HT1080 (cell line): ENCODE measurements at regions not wholly inside any gene's neighbourhood (a gene's known extent, or its start where the extent isn't known, plus 50 kb on each side); places are given as distances from the start of the nearest gene placed in this dataset.

Source experiments
- DNase-seq: peaks from one replicate; pipeline ENCODE4 v3.0.0-alpha.2; 2015; ENCODE audit warnings: low read depth

GRCh38 chr2:38173683-38174082 lies 97.7 kb upstream of the CYP1B1 start:
- no peak for DNase-seq

- DNase-seq = no peak
Observed at GRCh38 chr2:38171208-38171855, 95.4 kb upstream of the CYP1B1 start.

GRCh38 chr2:38170733-38171132 lies 94.8 kb upstream of the CYP1B1 start:
- no peak for DNase-seq

GRCh38 chr2:38170067-38170466 lies 94.1 kb upstream of the CYP1B1 start:
- no peak for DNase-seq

GRCh38 chr2:38168710-38169480 lies 92.9 kb upstream of the CYP1B1 start:
- no peak for DNase-seq

GRCh38 chr2:38167968-38168350 lies 92.0 kb upstream of the CYP1B1 start:
- DNase-seq = no peak

- no peak for DNase-seq
Observed at GRCh38 chr2:38165698-38166097, 89.7 kb upstream of the CYP1B1 start.

GRCh38 chr2:38164881-38165280 lies 88.9 kb upstream of the CYP1B1 start:
- DNase-seq = no peak

GRCh38 chr2:38163579-38163978 lies 87.6 kb upstream of the CYP1B1 start:
- DNase-seq = no peak

- no peak for DNase-seq
Observed at GRCh38 chr2:38163006-38163405, 87.1 kb upstream of the CYP1B1 start.

GRCh38 chr2:38160516-38160915 lies 84.6 kb upstream of the CYP1B1 start:
- no peak for DNase-seq

GRCh38 chr2:38159597-38159996 lies 83.6 kb upstream of the CYP1B1 start:
- no peak for DNase-seq

- DNase-seq = no peak
Observed at GRCh38 chr2:38159191-38159590, 83.2 kb upstream of the CYP1B1 start.

- DNase-seq = no peak
Observed at GRCh38 chr2:38158378-38159118, 82.6 kb upstream of the CYP1B1 start.

- DNase-seq = no peak
Observed at GRCh38 chr2:38156436-38156835, 80.5 kb upstream of the CYP1B1 start.

GRCh38 chr2:38155015-38155414 lies 79.1 kb upstream of the CYP1B1 start:
- no peak for DNase-seq

GRCh38 chr2:38154395-38154794 lies 78.4 kb upstream of the CYP1B1 start:
- no peak for DNase-seq

GRCh38 chr2:38153476-38154135 lies 77.7 kb upstream of the CYP1B1 start:
- no peak for DNase-seq

GRCh38 chr2:38152913-38153312 lies 77.0 kb upstream of the CYP1B1 start:
- no peak for DNase-seq

- no peak for DNase-seq
Observed at GRCh38 chr2:38152035-38152434, 76.1 kb upstream of the CYP1B1 start.

GRCh38 chr2:38149531-38149930 lies 73.6 kb upstream of the CYP1B1 start:
- DNase-seq = no peak

- peak; percentile 18 for DNase-seq
Observed at GRCh38 chr2:38148501-38148900, 72.5 kb upstream of the CYP1B1 start.
